22Rv1 (cell line): ENCODE measurements at regions not wholly inside any gene's neighbourhood (a gene's known extent, or its start where the extent isn't known, plus 50 kb on each side); places are given as distances from the start of the nearest gene placed in this dataset.

Experiments
- H3K27ac ChIP-seq: fragments of 450-650 bp; 2 replicates; pipeline ENCODE4 v1.5.1; 2017
- CTCF ChIP-seq: fragments of 450-650 bp; IDR thresholded peaks from 2 replicates; pipeline ENCODE4 v1.5.1; 2017; ENCODE audit warnings: mild to moderate bottlenecking
- ZFX ChIP-seq: fragments of 450-650 bp; IDR thresholded peaks from 2 replicates; pipeline ENCODE4 v1.6.1; 2017; ENCODE audit warnings: antibody characterized with exemption, borderline replicate concordance

GRCh38 chr10:4061441-4061951, 276.5 kb upstream of the KLF6 start:
- TF ChIP-seq CTCF (no peak), ZFX (no peak)
- H3K27ac ChIP-seq = no peak overlapping the region

- H3K27ac ChIP-seq = no peak overlapping the region
- no peak for TF ChIP-seq CTCF
- TF ChIP-seq ZFX = no peak
Observed at GRCh38 chr10:4059471-4060138, 274.6 kb upstream of the KLF6 start.

- no peak overlapping the region for H3K27ac ChIP-seq
- TF ChIP-seq CTCF = no peak
- TF ChIP-seq ZFX = no peak
Observed at GRCh38 chr10:4058514-4059029, 273.6 kb upstream of the KLF6 start.

DNA sequence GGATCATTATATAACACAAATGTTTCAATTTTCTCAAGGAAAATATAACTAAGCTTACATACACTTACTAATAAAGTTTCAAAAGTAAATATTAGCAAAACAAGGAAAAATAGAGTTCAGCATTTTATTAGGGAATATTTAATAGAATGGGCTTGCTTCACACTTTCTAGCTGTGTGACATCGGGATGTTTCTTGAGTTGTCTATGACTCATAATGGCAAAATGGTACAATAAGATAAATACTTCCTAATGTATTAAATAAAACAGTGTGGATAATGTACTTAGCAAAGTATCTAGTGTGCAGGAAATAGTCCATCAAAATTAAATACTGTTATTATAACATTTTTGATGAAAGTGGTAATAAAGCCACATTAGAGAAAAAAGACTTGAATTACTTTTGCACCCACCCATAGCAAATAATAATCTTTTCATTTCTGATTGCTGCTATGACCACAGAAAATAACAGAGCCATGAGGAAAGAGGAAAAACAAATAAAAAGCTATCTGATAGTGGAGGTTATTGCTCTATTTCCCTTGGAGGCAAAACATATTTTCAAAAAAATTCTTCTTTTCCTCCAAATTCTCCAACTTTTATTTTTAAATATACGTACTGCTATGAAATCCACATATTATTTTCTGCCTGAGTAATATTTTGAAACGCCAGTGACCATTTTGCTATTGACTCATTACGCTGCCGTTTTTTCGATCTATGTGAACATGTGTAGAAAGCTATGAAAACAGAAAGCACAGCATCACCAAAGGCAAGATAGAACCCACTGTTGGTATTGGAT, 272.9 kb upstream of the KLF6 start:
- no peak for TF ChIP-seq CTCF
- no peak for TF ChIP-seq ZFX
- no peak overlapping the region for H3K27ac ChIP-seq

GRCh38 chr10:4057021-4057420, 272.0 kb upstream of the KLF6 start:
- TF ChIP-seq CTCF (no peak), ZFX (no peak)
- H3K27ac ChIP-seq = no peak overlapping the region

- no peak for TF ChIP-seq CTCF
- no peak for TF ChIP-seq ZFX
- no peak overlapping the region for H3K27ac ChIP-seq
Observed at GRCh38 chr10:4054656-4055435, 269.8 kb upstream of the KLF6 start.
